Transverse colon (tissue), 4 donors: ENCODE measurements at regions not wholly inside any gene's neighbourhood (a gene's known extent, or its start where the extent isn't known, plus 50 kb on each side); places are given as distances from the start of the nearest gene placed in this dataset.
"Not testable (repeated sequence)": the region's sequence is repeated elsewhere in the genome, so short reads cannot be mapped to it uniquely, and the experiment has no call there.

Experiments used
- DNase-seq: peaks from one replicate; pipeline ENCODE4 v3.0.0-alpha.2; 2019
- H3K27ac ChIP-seq, 4 donors: fragments of 200-600 bp; sonication (generic); 2 replicates each; pipeline ENCODE4 v1.5.1; 2016 to 2018; ENCODE audit warnings: inconsistent platforms in 4 of 4
- H3K27me3 ChIP-seq: fragments of 200-600 bp; sonication (generic); 2 replicates; pipeline ENCODE4 v1.5.1; 2017; ENCODE audit warnings: inconsistent platforms
- H3K36me3 ChIP-seq, 4 donors: fragments of 200-600 bp; sonication (generic); 2 replicates each; pipeline ENCODE4 v1.5.1; 2017 to 2019; ENCODE audit warnings: inconsistent platforms in 4 of 4
- H3K4me1 ChIP-seq, 4 donors: fragments of 200-600 bp; sonication (generic); 2 replicates each; pipeline ENCODE4 v1.5.1; 2017 to 2020; ENCODE audit warnings: inconsistent platforms in 4 of 4
- H3K4me3 ChIP-seq, 4 donors: fragments of 200-600 bp; sonication (generic); 1 replicate in 1 of 4; 2 replicates in 3 of 4; pipeline versions ENCODE4 v1.5.1 to v1.6.1; 2017 to 2019; ENCODE audit warnings: inconsistent platforms in 4 of 4
- H3K9me3 ChIP-seq, 2 donors: fragments of 200-600 bp; sonication (generic); 2 replicates each; pipeline ENCODE4 v1.5.1; 2017 to 2019; ENCODE audit warnings: inconsistent platforms in 2 of 2
- EP300 ChIP-seq: sonication (generic); formaldehyde crosslinking; IDR thresholded peaks from one replicate; pipeline ENCODE4 v1.6.1; 2017; ENCODE audit warnings: antibody characterized with exemption, low read depth
- POLR2A ChIP-seq: fragments of 450-650 bp; IDR thresholded peaks from one replicate; pipeline ENCODE4 v1.6.1; 2016; ENCODE audit warnings: antibody characterized with exemption, mild to moderate bottlenecking, moderate library complexity
- POLR2AphosphoS5 ChIP-seq, 3 donors: sonication (generic); formaldehyde crosslinking; IDR thresholded peaks; one replicate each; pipeline ENCODE4 v1.6.1; 2016; ENCODE audit warnings: antibody characterized with exemption in 3 of 3
- WGBS, 2 donors: methylation state at CpG; one replicate each; pipeline ENCODE4 v1.1.5; 2018; ENCODE audit warnings: low coverage in 1 of 2; 5-methylcytosine and 5-hydroxymethylcytosine counted together
- in situ Hi-C, 4 donors: fragments of 200-750 bp; cut with MboI; loops; one replicate each; pipeline versions ENCODE4 v1.15.0 to v1.15.1; 2017; ENCODE audit warnings: low sequenced_read_pairs in 3 of 4, low pct_ligation_motif_present in 1 of 4, low pct_unique_long_range_greater_than_20kb in 1 of 4
- intact Hi-C: fragments of 100-400 bp; cut with DNase I; formaldehyde crosslinking; loops from one replicate; pipeline ENCODE4 v1.15.1; 2023; ENCODE audit warnings: low total_unique reads
- TF ChIP-seq, protein P1 (sequence below), 5 experiments: fragments of 200-600 bp in 3 of 5; fragments of 450-650 bp in 2 of 5; sonication (generic) in 3 of 5; IDR thresholded peaks; 1 replicate in 2 of 5; 2 replicates in 3 of 5; pipeline ENCODE4 v1.5.1; 2016 to 2017; ENCODE audit warnings: antibody characterized with exemption in 5 of 5, inconsistent platforms in 3 of 5, mild to moderate bottlenecking in 2 of 5, moderate library complexity in 1 of 5

DNA sequence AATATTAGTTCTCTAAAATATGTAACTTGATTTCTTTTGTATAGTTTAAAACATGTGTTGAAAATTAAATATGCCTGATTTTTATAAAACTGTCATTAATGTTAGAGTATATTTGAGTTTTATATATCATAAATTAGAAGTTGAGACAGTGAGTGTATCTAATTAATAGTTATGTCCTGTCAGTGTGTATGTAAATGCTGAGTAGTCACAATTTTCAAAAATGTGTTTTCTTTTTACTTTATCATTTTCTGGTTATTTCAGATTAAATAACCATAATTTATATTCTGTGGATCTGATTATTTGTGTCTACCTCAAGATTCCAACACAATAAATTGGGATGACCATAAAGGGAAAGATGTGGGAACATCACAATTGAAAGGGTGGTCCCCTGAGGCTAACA is 82.7 kb upstream of the CXXC4 start:
- Histone ChIP-seq H3K9me3 (no peaks in the 10 kb centered on the region), H3K4me1 (no peaks in the 10 kb centered on the region), H3K36me3 (no peaks in the 10 kb centered on the region), H3K27me3 (no peaks in the 10 kb centered on the region), H3K27ac (no peak overlapping the region), H3K4me3 (no peak overlapping the region)
- no peak for DNase-seq
- in situ Hi-C loops (no loop called here), intact Hi-C loops (no loop called here)
- TF ChIP-seq POLR2A, result no peak
- TF ChIP-seq, protein P1, sequence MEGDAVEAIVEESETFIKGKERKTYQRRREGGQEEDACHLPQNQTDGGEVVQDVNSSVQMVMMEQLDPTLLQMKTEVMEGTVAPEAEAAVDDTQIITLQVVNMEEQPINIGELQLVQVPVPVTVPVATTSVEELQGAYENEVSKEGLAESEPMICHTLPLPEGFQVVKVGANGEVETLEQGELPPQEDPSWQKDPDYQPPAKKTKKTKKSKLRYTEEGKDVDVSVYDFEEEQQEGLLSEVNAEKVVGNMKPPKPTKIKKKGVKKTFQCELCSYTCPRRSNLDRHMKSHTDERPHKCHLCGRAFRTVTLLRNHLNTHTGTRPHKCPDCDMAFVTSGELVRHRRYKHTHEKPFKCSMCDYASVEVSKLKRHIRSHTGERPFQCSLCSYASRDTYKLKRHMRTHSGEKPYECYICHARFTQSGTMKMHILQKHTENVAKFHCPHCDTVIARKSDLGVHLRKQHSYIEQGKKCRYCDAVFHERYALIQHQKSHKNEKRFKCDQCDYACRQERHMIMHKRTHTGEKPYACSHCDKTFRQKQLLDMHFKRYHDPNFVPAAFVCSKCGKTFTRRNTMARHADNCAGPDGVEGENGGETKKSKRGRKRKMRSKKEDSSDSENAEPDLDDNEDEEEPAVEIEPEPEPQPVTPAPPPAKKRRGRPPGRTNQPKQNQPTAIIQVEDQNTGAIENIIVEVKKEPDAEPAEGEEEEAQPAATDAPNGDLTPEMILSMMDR (IDR thresholded peaks at IDR 0.05), result no peak
- TF ChIP-seq EP300, result no peak
- TF ChIP-seq POLR2AphosphoS5 (IDR thresholded peaks at IDR 0.05), result no peak

DNA sequence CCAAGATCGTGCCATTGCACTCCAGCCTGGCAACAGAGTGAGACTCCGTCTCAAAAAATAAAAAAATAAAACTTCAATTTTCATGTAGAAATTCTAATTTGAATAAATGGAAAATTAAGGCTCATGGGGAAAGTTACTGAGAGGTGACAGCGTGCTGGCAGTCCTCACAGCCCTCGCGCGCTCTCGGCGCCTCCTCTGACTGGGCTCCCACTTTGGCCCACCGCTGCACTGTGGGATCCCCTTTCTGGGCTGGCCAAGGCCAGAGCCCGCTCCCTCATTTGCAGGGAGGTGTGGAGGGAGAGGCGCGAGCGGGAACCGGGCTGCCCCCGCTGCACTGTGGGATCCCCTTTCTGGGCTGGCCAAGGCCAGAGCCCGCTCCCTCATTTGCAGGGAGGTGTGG is 86.8 kb upstream of the CXXC4 start:
- DNase-seq, in situ Hi-C loops, H3K4me1 ChIP-seq, H3K27me3 ChIP-seq, H3K4me3 ChIP-seq, H3K9me3 ChIP-seq, H3K27ac ChIP-seq, intact Hi-C loops, H3K36me3 ChIP-seq: not testable (repeated sequence)
- 95 to 100% methylated on average over 2 to 13 of the region's 16 CpGs for WGBS, 2 donors

- WGBS, 2 donors, result 96% methylated on average over 21 of the region's 27 CpGs; no CpG with 5 or more reads in 1 of the 2 donors
- DNase-seq, H3K4me1 ChIP-seq, H3K9me3 ChIP-seq, H3K36me3 ChIP-seq, in situ Hi-C loops, H3K27me3 ChIP-seq, H3K4me3 ChIP-seq, H3K27ac ChIP-seq, intact Hi-C loops: not testable (repeated sequence)
Observed at GRCh38 chr4:104582056-104582455, 87.4 kb upstream of the CXXC4 start.

- no peak for TF ChIP-seq POLR2A
- TF ChIP-seq EP300, result no peak
- TF ChIP-seq, protein P1 (IDR thresholded peaks at IDR 0.05), result no peak
- no peak for TF ChIP-seq POLR2AphosphoS5 (IDR thresholded peaks at IDR 0.05)
- H3K9me3 ChIP-seq, result no peaks in the 10 kb centered on the region
- H3K36me3 ChIP-seq, result no peaks in the 10 kb centered on the region
- H3K4me3 ChIP-seq, result no peak overlapping the region
- WGBS, 2 donors, result 79 to 90% methylated on average over 1 of the region's 1 CpG
- H3K4me1 ChIP-seq, result peaks cover 0 to 15% (median 0%) of the 10 kb centered on the region in 4 donors
- H3K27me3 ChIP-seq, result no peaks in the 10 kb centered on the region
- intact Hi-C loops (no loop called here), in situ Hi-C loops (no loop called here)
- H3K27ac ChIP-seq, result no peak overlapping the region
- DNase-seq, result no peak
Observed at GRCh38 chr4:104589264-104589868, 94.7 kb upstream of the CXXC4 start.

DNA sequence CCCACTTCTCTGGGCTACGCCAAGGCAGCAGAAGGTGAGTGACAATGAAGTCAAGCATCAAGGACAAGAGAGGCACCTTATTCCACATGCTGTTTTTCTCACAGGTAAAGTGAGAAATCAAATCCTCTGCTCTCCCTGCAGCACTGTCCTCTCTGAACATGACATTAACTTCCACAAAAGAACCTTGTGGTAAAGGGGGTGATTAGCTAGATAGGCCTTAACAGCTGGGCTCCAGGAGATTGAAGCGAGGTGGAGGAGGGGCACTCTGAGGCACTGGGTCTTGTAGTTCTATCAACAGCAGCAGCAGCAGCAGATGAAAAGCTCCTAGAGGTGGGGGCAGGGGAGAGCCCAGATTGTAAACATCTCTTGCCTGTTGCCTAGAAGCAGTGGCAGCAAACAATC is 96.8 kb upstream of the CXXC4 start:
- no peak for TF ChIP-seq POLR2AphosphoS5 (IDR thresholded peaks at IDR 0.05)
- TF ChIP-seq, protein P1 (IDR thresholded peaks at IDR 0.05), result no peak
- no peak for TF ChIP-seq EP300
- TF ChIP-seq POLR2A, result no peak
- Histone ChIP-seq H3K36me3 (no peaks in the 10 kb centered on the region), H3K4me1 (peaks cover 0 to 15% (median 0%) of the 10 kb centered on the region in 4 donors), H3K4me3 (no peak overlapping the region), H3K27ac (peak overlapping the region in 3 of 4 donors; percentile 50 to 70 (median 69)), H3K9me3 (no peaks in the 10 kb centered on the region), H3K27me3 (no peaks in the 10 kb centered on the region)
- in situ Hi-C loops (no loop called here), intact Hi-C loops (no loop called here)
- 29 to 65% methylated on average over 2 of the region's 2 CpGs for WGBS, 2 donors
- peak; percentile 14 for DNase-seq
